ENCODE measurements at regions not wholly inside any gene's neighbourhood (a gene's known extent, or its start where the extent isn't known, plus 50 kb on each side); places are given as distances from the start of the nearest gene placed in this dataset.

DNA sequence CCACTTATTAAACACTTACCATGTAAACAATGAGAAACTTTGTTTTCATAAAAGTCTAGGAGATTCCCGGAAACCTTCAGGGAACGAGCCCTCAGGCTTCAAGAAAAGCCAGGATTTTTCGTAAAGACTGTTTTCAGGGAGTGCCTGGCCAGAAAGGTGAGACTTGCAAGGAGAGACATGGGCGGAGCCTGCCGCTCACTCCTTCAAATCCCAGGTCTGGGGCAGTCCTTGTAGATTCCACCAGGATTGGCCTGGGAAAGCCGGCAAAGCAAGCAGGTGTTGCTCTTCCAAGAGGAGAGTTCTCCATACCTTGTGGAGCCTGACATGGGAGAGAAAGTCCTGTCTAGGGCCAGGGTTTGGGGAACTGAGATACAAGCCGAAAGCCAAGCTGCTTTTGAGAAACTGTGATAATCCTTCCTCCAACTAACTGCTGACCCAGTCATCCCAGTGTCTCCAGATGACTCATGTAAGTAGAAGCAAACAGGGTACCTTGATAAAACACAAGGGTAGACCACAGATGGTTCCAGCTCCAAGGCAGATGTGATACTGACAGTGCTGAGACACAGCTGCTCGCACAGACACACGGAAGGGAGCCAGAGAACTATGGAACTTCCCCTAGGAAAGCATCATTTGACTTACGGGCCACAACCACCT, 69.4 kb upstream of the NAA20 start:
- TF ChIP-seq, protein P1, sequence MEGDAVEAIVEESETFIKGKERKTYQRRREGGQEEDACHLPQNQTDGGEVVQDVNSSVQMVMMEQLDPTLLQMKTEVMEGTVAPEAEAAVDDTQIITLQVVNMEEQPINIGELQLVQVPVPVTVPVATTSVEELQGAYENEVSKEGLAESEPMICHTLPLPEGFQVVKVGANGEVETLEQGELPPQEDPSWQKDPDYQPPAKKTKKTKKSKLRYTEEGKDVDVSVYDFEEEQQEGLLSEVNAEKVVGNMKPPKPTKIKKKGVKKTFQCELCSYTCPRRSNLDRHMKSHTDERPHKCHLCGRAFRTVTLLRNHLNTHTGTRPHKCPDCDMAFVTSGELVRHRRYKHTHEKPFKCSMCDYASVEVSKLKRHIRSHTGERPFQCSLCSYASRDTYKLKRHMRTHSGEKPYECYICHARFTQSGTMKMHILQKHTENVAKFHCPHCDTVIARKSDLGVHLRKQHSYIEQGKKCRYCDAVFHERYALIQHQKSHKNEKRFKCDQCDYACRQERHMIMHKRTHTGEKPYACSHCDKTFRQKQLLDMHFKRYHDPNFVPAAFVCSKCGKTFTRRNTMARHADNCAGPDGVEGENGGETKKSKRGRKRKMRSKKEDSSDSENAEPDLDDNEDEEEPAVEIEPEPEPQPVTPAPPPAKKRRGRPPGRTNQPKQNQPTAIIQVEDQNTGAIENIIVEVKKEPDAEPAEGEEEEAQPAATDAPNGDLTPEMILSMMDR (conservative IDR thresholded peaks at IDR 0.05; ENCODE audit: low read length) = no peak
- no peak for TF ChIP-seq EZH2phosphoT487 (IDR thresholded peaks at IDR 0.05; ENCODE audit: borderline replicate concordance)
- Histone ChIP-seq H3K79me2 (ENCODE audit: insufficient read depth, low read length) (no peaks in the 10 kb centered on the region), H3K4me1 (ENCODE audit: insufficient read depth, low read length, poor library complexity, severe bottlenecking) (peaks cover 4% of the 10 kb centered on the region), H3K9me2 (replicated peaks; ENCODE audit: low read depth, low read length) (no peaks in the 10 kb centered on the region), H3K36me3 (ENCODE audit: insufficient read depth, low read length) (no peaks in the 10 kb centered on the region), H3K4me2 (ENCODE audit: low read depth, low read length, poor library complexity, severe bottlenecking) (no peak overlapping the region), H3F3A (ENCODE audit: low read depth) (no peaks in the 10 kb centered on the region), H3K27me3 (ENCODE audit: insufficient read depth, low read length, poor library complexity, severe bottlenecking) (no peaks in the 10 kb centered on the region), H3K9ac (ENCODE audit: low read depth, low read length, poor library complexity, severe bottlenecking) (no peak overlapping the region), H3K9me3 (ENCODE audit: insufficient read depth, low read depth, low read length) (no peaks in the 10 kb centered on the region), H2AFZ (ENCODE audit: low read length) (no peak overlapping the region), H3K4me3 (ENCODE audit: low read length, poor library complexity, severe bottlenecking) (no peak overlapping the region), H4K20me1 (ENCODE audit: insufficient read depth, low read length, poor library complexity, severe bottlenecking) (no peaks in the 10 kb centered on the region)

DNA sequence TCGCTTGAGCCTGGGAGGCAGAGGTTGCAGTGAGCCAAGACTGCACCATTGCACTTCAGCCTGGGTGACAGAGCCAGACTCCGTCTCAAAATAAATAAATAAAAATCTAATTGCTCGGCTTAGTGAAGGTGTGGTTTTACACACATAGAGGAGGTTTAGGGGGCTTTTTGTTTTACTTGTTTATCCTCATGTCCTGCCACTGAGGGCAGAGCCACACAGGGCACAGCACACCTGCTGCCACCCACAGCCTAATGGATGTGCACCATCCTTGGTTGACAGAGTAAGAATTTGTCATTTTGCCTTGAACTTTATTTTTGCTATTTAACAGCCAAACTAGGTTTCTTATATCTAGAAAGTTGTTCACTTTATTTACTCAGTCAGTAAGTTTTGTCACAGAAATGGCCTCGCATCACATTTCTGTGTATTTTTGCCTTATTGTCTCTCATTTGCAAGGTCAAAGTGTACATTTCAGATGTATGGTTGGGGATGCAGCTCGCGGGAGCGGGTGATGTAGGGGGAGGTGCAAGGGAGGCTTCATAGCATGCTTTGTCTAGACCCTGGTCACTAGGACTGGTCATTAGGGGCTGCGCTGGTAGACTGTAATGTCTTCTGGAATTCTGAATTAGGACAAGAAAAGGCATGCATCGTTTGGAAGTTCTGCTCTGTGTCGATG, 67.8 kb upstream of the NAA20 start:
- H4K20me1 ChIP-seq (ENCODE audit: insufficient read depth, low read length, poor library complexity, severe bottlenecking) = no peaks in the 10 kb centered on the region
- no peaks in the 10 kb centered on the region for H3K36me3 ChIP-seq (ENCODE audit: insufficient read depth, low read length)
- peaks cover 4% of the 10 kb centered on the region for H3K4me1 ChIP-seq (ENCODE audit: insufficient read depth, low read length, poor library complexity, severe bottlenecking)
- H3K9me2 ChIP-seq (replicated peaks; ENCODE audit: low read depth, low read length) = no peaks in the 10 kb centered on the region
- H3K9ac ChIP-seq (ENCODE audit: low read depth, low read length, poor library complexity, severe bottlenecking) = no peak overlapping the region
- no peak for TF ChIP-seq EZH2phosphoT487 (IDR thresholded peaks at IDR 0.05; ENCODE audit: borderline replicate concordance)
- TF ChIP-seq, protein P1 (conservative IDR thresholded peaks at IDR 0.05; ENCODE audit: low read length) = no peak
- no peaks in the 10 kb centered on the region for H3K9me3 ChIP-seq (ENCODE audit: insufficient read depth, low read depth, low read length)
- H3F3A ChIP-seq (ENCODE audit: low read depth) = no peaks in the 10 kb centered on the region
- H3K4me3 ChIP-seq (ENCODE audit: low read length, poor library complexity, severe bottlenecking) = no peak overlapping the region
- H3K27me3 ChIP-seq (ENCODE audit: insufficient read depth, low read length, poor library complexity, severe bottlenecking) = no peaks in the 10 kb centered on the region
- H2AFZ ChIP-seq (ENCODE audit: low read length) = no peak overlapping the region
- H3K4me2 ChIP-seq (ENCODE audit: low read depth, low read length, poor library complexity, severe bottlenecking) = no peak overlapping the region
- no peaks in the 10 kb centered on the region for H3K79me2 ChIP-seq (ENCODE audit: insufficient read depth, low read length)

GRCh38 chr20:19950042-19950441, 67.1 kb upstream of the NAA20 start:
- no peaks in the 10 kb centered on the region for H3K9me3 ChIP-seq (ENCODE audit: insufficient read depth, low read depth, low read length)
- H3F3A ChIP-seq (ENCODE audit: low read depth) = no peaks in the 10 kb centered on the region
- H3K36me3 ChIP-seq (ENCODE audit: insufficient read depth, low read length) = no peaks in the 10 kb centered on the region
- no peaks in the 10 kb centered on the region for H3K9me2 ChIP-seq (replicated peaks; ENCODE audit: low read depth, low read length)
- H3K4me2 ChIP-seq (ENCODE audit: low read depth, low read length, poor library complexity, severe bottlenecking) = no peak overlapping the region
- H4K20me1 ChIP-seq (ENCODE audit: insufficient read depth, low read length, poor library complexity, severe bottlenecking) = no peaks in the 10 kb centered on the region
- no peak overlapping the region for H2AFZ ChIP-seq (ENCODE audit: low read length)
- H3K9ac ChIP-seq (ENCODE audit: low read depth, low read length, poor library complexity, severe bottlenecking) = no peak overlapping the region
- H3K79me2 ChIP-seq (ENCODE audit: insufficient read depth, low read length) = no peaks in the 10 kb centered on the region
- H3K4me1 ChIP-seq (ENCODE audit: insufficient read depth, low read length, poor library complexity, severe bottlenecking) = peaks cover 4% of the 10 kb centered on the region
- H3K27me3 ChIP-seq (ENCODE audit: insufficient read depth, low read length, poor library complexity, severe bottlenecking) = no peaks in the 10 kb centered on the region
- no peak for TF ChIP-seq EZH2phosphoT487 (IDR thresholded peaks at IDR 0.05; ENCODE audit: borderline replicate concordance)
- TF ChIP-seq, protein P1 (conservative IDR thresholded peaks at IDR 0.05; ENCODE audit: low read length) = no peak; the same call in 1 of the 2 replicates
- H3K4me3 ChIP-seq (ENCODE audit: low read length, poor library complexity, severe bottlenecking) = no peak overlapping the region

All from Loucy (cell line).